GM21528 (cell line): ENCODE measurements at regions not wholly inside any gene's neighbourhood (a gene's known extent, or its start where the extent isn't known, plus 50 kb on each side); places are given as distances from the start of the nearest gene placed in this dataset.
"Not testable (repeated sequence)": the region's sequence is repeated elsewhere in the genome, so short reads cannot be mapped to it uniquely, and the experiment has no call there.

Experiments
- ATAC-seq: cut with Tn5 transposase; IDR thresholded peaks from one replicate; pipeline ENCODE4 v1.9.1; 2021; ENCODE audit warnings: mild to moderate bottlenecking, moderate library complexity; ENCODE audit not compliant: unreplicated experiment, low FRiP score

DNA sequence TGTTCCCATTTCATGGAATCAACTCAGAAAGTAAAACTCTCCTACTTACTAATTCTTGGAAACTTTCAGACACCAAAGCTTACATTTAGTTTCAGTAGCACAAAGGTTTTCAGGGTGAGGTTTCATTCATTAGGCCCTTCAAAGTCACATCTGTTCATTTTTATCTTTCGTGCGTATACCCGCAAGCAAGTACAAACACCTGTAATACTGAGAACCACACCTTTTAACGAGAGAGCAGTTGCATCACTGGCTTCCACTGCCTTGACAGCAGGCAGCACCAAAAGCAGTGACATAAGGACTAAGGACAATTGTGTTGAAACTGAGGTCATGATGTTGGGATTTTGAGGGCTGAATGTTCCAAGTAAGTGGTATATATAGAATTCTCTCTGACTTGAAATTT is 60.5 kb downstream of the GOLGA6L22 start:
- ATAC-seq = not testable (repeated sequence)

DNA sequence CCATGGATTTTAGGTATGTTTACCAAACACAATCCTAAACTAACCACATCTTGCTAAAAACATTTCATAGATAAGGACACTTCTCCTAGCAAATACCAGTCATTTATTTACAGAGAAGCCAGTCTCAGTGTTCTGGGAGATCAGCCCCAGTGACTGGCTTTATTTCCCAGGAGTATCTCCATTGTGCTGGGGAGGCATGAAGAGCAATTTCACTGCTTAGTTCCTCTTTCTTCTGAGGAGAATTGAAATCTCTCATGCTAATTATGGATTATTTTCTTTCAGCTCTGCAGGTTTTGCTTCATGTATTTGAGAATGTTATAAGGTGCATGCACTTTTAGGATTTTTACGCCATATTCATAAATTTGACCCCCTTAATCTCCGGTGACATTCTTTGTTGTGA is 67.8 kb downstream of the GOLGA6L22 start:
- ATAC-seq = not testable (repeated sequence)

DNA sequence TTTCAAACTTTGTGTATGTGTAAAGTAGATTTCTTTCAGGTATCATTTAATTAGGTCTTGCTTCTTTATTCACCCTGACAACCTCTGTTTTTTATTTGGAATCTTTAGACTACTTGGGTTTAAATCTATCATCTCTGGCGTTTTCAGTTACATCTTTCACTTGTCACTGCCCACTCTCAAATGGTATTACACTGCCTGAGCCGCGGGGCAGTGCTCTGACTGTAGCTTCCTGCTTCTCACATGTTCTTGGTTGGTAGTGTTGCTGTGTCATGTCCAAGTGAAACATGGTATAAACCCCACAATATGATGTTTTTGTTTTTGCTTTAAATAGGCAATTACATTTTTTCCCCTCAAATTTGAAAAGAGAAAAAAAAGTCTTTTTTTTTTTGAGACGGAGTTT is 68.3 kb downstream of the GOLGA6L22 start:
- ATAC-seq = not testable (repeated sequence)

DNA sequence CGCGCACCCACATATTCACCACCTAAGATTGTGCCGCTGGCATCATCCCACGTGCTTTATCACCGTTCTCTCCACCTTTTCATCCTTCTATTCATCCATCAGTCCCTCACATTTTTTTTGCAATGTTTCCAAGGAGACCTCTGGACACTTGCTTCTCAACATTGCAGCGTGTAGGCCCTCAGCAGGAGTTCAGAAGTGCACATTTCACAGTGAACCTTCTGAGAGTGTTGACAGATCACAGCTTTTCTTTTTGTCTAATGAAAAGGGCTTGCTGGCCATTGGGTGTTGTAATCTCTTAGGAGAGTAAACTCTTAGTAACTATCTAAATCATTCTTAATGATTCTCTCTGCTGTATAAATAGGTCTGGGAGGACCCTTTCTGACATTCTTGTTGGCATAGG is 70.5 kb downstream of the GOLGA6L22 start:
- not testable (repeated sequence) for ATAC-seq

DNA sequence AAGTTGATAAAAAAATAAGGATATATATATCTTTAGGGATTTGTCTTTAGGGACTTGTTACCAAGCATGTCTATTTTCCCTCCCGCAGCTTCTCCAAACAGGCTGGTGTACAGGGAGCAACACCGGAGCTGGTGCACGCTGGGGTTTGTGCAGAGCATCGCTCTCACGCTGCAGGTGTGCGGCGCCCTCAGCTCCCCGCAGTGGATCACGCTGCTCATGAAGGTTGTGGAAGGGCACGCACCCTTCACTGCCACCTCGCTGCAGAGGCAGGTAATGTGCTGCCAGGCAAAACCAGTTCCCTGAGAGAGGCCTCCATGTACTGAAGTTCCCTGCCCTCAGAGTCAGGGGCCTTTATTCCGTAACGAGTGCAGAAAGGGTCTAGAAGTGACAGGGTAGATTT is 101.0 kb downstream of the GOLGA6L22 start:
- ATAC-seq = not testable (repeated sequence)

DNA sequence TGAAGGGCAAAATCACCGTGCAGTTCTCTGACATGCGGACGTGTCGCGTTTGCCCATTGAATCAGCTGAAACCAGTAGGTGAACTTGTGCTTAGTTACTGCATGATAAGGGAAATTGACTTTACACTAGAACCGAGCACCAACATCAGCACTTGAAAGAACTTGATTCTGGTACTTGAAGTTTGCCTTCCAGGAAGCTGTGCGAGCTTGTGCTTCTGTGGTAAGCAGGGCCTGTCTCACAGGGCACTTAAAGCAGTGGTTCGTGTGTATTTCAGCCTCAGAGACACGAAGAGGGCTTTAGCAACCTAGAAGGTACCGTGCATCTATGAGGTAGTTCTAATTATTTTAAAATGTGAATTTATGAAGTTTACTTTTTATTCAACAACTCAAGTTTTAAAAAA is 103.0 kb downstream of the GOLGA6L22 start:
- not testable (repeated sequence) for ATAC-seq

DNA sequence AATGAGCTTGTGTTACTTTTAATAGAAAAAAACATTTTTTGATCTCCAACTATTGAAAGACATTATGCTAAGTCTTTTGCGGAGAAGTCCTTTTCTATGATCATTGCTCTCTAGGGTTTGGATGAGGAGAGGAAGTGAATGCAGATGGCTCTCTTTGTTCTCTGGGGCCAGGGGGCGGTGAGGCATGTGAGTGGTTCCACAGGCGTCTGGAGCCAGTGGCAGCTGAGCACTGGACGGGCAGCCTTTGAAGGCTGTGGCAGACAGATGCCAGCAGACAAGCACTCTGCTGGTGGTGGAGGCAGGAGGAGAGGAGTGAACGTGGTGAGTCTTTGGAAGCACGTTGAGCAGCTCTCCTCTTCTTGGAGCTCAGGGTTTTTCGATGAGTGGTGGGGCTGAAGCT is 107.8 kb downstream of the GOLGA6L22 start:
- not testable (repeated sequence) for ATAC-seq

DNA sequence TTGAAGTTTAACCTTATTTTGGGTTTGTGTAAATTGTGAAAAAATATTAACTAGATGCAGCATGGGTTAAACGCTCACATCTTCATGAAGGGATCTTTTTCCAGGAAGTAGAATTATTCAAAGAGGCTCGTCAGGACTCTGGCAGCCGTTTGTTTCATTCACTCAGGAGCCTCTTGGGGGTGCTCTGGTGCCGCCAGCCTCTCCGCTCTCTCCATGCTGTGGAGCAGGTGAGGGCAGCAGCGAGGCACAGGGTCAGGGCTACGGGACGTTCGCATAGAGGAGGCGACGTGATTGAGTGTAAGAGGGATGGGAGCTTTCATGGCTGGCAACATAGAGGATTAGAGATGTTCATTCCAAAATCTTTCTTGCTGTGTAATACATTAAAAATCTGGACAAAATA is 110.8 kb downstream of the GOLGA6L22 start:
- ATAC-seq = not testable (repeated sequence)

DNA sequence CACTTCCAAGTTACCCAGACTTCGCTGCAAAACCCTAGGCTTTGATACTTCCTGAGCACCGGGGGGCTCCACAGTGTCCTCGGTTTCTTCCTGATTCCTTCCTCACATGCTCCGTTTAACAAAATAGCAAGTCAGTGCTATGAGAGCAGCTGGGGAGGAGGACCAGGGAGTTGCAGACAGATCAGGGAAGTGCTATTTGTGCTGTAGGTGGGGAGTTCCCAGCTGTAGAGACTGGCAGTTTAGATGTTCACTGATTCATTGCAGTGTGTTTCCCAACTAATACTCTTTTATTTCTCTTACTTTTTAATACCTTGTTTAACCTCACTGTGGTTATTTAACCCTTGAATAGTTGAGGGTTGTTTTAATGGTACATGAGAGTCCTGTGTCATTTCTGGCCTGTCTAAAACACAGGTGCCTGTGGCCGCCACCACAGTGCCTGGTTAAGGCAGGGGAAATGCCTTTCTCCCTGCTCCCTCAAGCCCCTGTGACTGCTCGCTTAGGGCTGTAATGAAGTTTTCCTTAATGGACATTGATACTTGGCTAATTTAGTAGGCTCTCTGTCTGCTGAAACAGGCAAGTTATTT is 113.5 kb downstream of the GOLGA6L22 start:
- not testable (repeated sequence) for ATAC-seq

DNA sequence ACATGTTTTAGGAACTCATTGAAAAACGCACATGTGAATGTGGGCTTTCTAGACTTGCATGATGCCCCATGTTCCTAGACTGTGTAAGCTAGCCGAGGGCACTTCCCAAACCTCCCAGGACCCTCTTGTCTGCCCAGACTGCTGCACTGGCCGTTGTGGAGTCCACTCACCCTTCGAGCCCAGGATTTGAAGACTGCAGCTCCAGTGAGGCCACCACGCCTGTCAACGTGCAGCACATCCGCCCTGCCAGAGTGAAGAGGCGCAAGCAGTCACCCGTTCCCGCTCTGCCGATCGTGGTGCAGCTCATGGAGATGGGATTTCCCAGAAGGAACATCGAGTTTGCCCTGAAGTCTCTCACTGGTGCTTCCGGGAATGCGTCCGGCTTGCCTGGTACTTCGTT is 114.1 kb downstream of the GOLGA6L22 start:
- ATAC-seq = not testable (repeated sequence)

DNA sequence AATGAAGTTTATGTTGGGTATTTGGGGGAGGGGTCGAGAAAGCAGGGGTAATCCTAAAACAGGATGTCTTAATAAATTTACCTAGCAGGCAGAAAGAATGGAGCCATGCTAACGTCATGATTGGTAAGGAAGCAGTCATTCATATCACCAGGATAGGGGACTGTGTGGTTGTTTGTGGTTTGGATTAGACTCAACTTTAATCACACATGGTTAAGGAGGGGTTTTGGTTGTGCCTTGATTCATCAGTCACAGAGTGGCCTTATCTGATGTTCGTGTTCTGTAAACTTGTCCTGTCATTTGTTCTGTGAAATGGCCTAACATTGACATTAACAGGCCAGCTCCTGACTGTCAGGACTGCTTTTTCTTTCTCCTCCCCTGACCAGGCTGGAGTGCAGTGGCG is 119.1 kb downstream of the GOLGA6L22 start:
- ATAC-seq = not testable (repeated sequence)

DNA sequence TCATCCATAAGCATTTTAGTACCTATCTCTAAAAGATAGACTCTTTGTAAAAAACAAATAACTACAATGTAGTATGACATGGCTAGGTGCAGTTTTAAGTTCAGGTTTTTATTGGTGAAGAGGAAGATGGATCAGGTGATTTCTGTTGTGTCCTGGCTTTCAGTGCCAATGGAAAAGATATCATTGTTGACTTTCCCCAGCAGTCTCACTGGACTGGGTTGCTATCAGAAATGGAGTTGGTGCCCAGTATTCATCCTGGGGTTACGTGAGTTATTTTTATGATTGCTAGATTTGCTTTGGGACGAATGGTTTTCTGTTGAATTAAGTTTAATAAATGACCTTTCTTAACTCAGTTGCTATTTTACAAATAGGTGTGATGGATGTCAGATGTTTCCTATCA is 120.5 kb downstream of the GOLGA6L22 start:
- not testable (repeated sequence) for ATAC-seq

DNA sequence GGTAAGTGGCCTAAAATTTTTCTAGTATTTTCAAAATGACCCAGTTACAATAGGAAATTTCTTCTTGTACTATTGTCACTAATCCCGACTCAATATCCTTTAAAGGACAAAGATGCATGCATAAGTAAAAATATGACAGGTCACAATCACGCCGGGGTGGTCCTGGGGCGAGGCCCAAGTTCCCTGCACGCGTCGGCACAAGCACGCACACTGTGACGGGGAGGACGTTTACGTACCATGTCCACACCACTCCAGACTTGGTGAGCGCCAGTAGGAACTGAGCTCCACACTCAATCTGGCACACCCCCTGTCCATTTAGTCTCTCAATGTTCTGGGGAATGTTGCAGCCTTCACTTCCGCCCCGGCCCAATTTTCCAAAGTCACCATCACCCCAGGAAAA is 128.7 kb downstream of the GOLGA6L22 start:
- not testable (repeated sequence) for ATAC-seq

DNA sequence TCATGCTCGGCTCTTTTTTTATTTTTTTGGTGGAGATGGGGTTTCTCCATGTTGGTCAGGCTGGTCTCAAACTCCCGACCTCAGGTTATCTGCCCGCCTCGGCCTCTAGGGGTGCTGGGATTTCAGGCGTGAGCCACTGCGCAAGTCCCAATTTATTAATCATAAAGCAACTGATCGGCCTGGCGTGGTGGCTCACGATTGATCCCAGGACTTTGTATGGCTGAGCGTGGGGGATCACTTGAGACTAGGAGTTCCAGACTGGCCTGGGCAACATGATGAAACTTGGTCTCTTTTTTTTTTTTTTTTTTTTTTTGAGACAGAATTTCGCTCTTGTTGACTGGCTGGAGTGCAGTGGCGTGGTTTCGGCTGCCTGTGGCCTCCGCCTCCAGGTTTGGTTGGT is 139.8 kb downstream of the GOLGA6L22 start:
- not testable (repeated sequence) for ATAC-seq

DNA sequence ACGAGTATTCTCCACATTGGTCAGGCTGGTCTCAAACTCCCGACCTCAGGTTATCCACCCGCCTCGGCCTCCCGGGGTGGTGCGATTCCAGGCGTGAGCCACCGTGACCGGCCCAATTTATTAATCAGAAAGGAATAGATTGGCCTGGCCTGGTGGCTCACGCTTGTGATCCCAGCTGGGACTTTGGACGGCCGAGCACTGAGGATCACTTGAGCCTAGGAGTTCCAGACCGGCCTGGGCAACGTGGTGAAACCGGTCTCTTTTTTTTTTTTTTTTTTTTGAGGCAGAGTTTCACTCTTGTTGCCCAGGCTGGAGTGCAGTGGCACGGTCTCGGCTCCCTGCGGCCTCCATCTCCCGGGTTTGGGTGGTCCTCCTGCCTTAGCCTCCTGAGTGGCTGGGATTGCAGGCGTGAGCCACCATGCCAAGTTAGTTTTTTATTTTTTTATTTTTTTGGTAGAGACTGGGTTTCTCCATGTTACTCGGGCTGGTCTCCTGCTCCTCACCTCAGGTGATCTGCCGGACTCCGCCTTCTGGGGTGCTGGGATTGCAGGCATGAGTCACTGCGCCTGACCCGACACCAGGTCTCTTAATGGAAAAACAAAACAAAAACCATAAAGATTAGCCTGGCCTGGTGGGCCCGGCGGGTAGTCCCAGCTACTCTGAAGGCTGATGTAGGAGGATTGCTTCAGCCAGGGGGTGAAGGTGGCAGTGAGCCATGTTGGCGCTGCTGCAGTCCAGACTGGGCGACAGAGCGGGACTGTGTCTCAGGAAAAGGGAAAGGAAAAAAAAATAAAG is 141.0 kb downstream of the GOLGA6L22 start:
- not testable (repeated sequence) for ATAC-seq

DNA sequence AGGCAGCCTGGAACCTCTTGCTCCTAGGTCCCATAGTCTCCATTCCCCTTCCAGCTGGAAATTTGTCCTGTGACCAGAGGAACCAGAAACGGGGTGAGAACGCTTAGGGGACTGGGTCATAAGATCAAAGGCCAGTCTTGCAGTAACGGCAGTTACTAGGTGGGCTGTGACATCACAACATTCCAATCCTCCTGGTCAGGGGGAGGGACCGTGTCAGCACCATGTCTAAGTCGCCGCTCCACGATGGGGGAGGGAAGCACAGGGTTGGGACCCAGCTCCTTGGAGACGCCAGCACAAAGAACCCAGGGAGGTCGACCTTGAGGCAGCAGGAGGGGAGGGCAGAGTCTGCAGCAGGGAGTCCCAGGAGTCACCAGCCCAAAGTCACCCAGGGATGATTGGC is 158.3 kb downstream of the GOLGA6L22 start:
- ATAC-seq = not testable (repeated sequence)

DNA sequence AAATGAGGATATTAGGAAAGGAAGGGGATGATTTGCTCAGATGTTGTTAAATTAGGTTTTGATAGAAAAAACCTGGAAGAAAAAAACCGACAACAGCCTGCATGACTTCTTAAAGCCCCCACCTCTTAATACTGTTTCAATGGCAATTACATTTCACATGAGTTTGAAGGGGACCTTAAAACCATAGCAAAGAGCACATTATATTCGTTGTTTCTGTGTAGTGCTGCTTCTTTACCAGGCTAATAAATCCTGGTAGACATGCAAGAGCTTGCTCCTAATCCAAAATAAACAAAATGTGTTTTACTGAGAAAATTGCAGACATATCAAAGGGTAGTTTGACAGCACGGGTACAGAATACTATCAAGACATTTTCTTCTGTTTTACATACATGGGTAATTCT is 154.7 kb upstream of the NIPA1 start:
- ATAC-seq = not testable (repeated sequence)

DNA sequence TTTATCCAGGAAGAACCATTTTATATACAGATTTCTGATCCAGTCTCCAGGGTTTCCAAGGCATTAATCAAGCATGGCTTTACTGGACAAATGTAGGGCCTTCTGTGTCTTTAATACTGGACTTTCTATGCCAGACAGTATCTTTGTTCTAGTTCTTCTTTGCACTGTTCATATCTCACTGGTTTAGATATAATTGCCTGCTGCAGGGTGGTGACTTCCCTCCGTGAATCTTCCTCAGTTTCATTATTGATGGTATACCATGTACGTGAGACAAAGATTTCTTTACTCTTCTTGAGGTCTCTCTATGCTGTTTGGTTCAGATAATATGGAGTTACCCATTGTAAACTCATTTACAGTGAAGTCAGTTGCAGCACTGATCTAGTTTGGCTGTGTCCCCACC is 146.5 kb upstream of the NIPA1 start:
- not testable (repeated sequence) for ATAC-seq

DNA sequence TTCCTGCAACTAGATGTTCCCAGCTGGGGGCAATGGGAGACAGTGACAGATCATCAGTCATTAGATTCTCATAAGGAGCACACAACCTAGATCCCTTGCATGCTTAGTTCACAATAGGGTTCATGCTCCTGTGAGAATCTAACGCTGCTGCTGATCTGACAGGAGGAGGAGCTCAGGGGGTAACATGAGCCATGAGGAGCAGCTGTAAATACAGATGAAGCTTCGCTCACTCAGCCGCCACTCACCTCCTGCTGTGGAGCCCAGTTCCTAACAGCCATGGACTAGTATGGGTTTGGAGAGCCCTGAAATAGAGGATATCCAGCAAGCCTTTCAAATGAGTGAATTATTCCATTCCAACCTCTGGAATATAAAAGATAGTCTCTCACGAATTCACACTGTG is 137.0 kb upstream of the NIPA1 start:
- not testable (repeated sequence) for ATAC-seq

DNA sequence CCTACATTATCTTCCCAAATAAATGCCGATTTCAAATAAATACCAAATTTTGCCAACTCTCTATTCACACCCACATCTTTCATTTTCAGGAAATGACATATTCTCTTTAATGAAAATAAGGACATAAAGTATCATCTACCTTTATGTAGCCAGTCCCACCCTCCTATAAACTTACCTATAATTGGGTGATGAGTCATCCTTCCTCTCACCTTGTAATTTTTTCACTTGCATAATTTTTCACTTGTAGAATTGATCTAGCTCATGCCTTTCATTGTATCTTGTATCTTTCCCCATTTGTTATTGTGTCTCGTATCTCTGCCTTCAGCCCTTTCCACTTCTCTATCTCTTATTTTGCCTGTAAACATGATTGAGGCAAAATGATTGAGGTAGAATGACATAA is 135.3 kb upstream of the NIPA1 start:
- not testable (repeated sequence) for ATAC-seq

DNA sequence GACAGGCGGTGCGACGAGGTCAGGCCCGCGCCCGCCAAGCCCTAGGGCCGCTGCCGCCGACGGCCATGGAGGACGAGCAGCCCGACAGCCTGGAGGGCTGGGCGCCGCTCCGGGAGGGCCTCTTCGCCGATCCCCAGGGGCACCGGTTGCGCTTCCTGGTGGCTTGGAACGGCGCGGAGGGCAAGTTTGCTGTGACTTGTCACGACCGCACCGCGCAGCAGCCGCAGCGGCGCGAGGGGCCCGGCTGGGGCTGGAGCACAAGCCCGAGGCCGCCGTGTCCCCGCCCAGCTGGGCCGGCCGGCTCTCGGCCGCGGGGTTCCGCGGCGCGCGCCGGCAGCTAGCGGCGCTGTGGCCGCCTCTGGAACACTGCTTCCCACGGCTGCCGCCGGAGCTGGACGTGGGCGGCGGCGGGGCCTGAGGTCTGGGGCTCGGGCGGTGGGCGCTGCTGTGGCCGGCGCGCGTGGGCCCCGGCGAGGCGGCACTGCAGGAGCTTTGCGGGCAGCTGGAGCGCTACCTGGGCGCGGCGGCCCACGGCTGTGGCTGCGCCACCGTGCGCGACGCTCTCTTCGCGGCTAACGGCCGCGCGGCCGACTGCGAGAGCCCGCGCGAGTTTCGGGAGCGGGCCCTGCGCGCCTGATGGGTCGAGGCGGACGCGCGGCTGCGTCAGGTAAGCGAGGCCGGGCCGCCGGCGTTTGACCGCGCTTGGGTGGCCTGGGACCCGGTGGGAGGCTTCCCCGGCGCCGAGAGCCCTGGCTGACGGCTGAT is 122.0 kb upstream of the NIPA1 start:
- peak; percentile 78 for ATAC-seq
